HG02981 (cell line): ENCODE measurements at regions not wholly inside any gene's neighbourhood (a gene's known extent, or its start where the extent isn't known, plus 50 kb on each side); places are given as distances from the start of the nearest gene placed in this dataset.
"Not testable (repeated sequence)": the region's sequence is repeated elsewhere in the genome, so short reads cannot be mapped to it uniquely, and the experiment has no call there.

Experiments
- ATAC-seq: cut with Tn5 transposase; IDR thresholded peaks from one replicate; pipeline ENCODE4 v1.9.1; 2021; ENCODE audit warnings: mild to moderate bottlenecking, moderate library complexity; ENCODE audit not compliant: unreplicated experiment

GRCh38 chr18:78868330-78869316 is 111.0 kb upstream of the SALL3 start:
- ATAC-seq: no peak

GRCh38 chr18:78871618-78872017 is 108.0 kb upstream of the SALL3 start:
- ATAC-seq: no peak

- ATAC-seq: no peak
Measured at GRCh38 chr18:78873926-78874500, 105.6 kb upstream of the SALL3 start.

- no peak for ATAC-seq
Measured at GRCh38 chr18:78875016-78875777, 104.4 kb upstream of the SALL3 start.

GRCh38 chr18:78875778-78876650 is 103.6 kb upstream of the SALL3 start:
- no peak for ATAC-seq

- no peak for ATAC-seq
Measured at GRCh38 chr18:78876868-78877267, 102.8 kb upstream of the SALL3 start.

- no peak for ATAC-seq
Measured at GRCh38 chr18:78878335-78878734, 101.3 kb upstream of the SALL3 start.

- not testable (repeated sequence) for ATAC-seq
Measured at GRCh38 chr18:78879072-78879883, 100.3 kb upstream of the SALL3 start.

GRCh38 chr18:78882585-78882984 is 97.0 kb upstream of the SALL3 start:
- ATAC-seq: no peak

- ATAC-seq: no peak
Measured at GRCh38 chr18:78883501-78883900, 96.1 kb upstream of the SALL3 start.

- ATAC-seq: no peak
Measured at GRCh38 chr18:78884502-78884901, 95.1 kb upstream of the SALL3 start.

GRCh38 chr18:78889250-78889649 is 90.4 kb upstream of the SALL3 start:
- no peak for ATAC-seq

- no peak for ATAC-seq
Measured at GRCh38 chr18:78890388-78890787, 89.2 kb upstream of the SALL3 start.

GRCh38 chr18:78891185-78891762 is 88.3 kb upstream of the SALL3 start:
- ATAC-seq: no peak

- no peak for ATAC-seq
Measured at GRCh38 chr18:78892177-78892576, 87.4 kb upstream of the SALL3 start.

- ATAC-seq: no peak
Measured at GRCh38 chr18:78892721-78893120, 86.9 kb upstream of the SALL3 start.

- no peak for ATAC-seq
Measured at GRCh38 chr18:78893281-78894032, 86.2 kb upstream of the SALL3 start.

- ATAC-seq: no peak
Measured at GRCh38 chr18:78894033-78894305, 85.6 kb upstream of the SALL3 start.
